GM12873 (cell line): ENCODE measurements at regions not wholly inside any gene's neighbourhood (a gene's known extent, or its start where the extent isn't known, plus 50 kb on each side); places are given as distances from the start of the nearest gene placed in this dataset.

ENCODE experiments used
- CTCF ChIP-seq: IDR thresholded peaks from 2 replicates; pipeline ENCODE4 v1.5.1; 2012; ENCODE audit warnings: low read depth, mild to moderate bottlenecking, moderate library complexity, low read length, control low read depth; ENCODE audit not compliant: insufficient read depth; ENCODE audit errors: missing control alignments

- no peak for TF ChIP-seq CTCF
Observed at GRCh38 chr5:106966686-106967315, 703.9 kb downstream of the EFNA5 start.

GRCh38 chr5:106964132-106964531, 706.6 kb downstream of the EFNA5 start:
- TF ChIP-seq CTCF, result no peak

GRCh38 chr5:106963630-106964029, 707.1 kb downstream of the EFNA5 start:
- no peak for TF ChIP-seq CTCF

GRCh38 chr5:106962464-106963230, 708.1 kb downstream of the EFNA5 start:
- no peak for TF ChIP-seq CTCF

GRCh38 chr5:106959387-106959786, 711.4 kb downstream of the EFNA5 start:
- no peak for TF ChIP-seq CTCF

- TF ChIP-seq CTCF, result no peak
Observed at GRCh38 chr5:106957336-106957735, 713.4 kb downstream of the EFNA5 start.

- TF ChIP-seq CTCF, result no peak
Observed at GRCh38 chr5:106956886-106957285, 713.9 kb downstream of the EFNA5 start.
